ENCODE measurements at regions not wholly inside any gene's neighbourhood (a gene's known extent, or its start where the extent isn't known, plus 50 kb on each side); places are given as distances from the start of the nearest gene placed in this dataset.

GRCh38 chr15:29345549-29346525, 76.2 kb upstream of the NSMCE3 start:
- Histone ChIP-seq H3K9me3 (ENCODE audit: control insufficient read depth, insufficient read depth, low read depth, low read length) (no peaks in the 10 kb centered on the region), H3K36me3 (ENCODE audit: control insufficient read depth, insufficient read depth, low read length) (no peaks in the 10 kb centered on the region), H3K9ac (ENCODE audit: insufficient read depth, low read length) (no peak overlapping the region), H3K27me3 (ENCODE audit: control insufficient read depth, insufficient read depth, low read length) (no peaks in the 10 kb centered on the region), H3K27ac (ENCODE audit: insufficient read depth, low read length) (no peak overlapping the region), H3K4me1 (ENCODE audit: control insufficient read depth, extremely low read depth, insufficient read depth, low read length) (no peaks in the 10 kb centered on the region), H3K4me3 (replicated peaks in 1 of 4; ENCODE audit: control extremely low read depth in 1 of 4, insufficient read depth in 1 of 4, low read depth in 3 of 4, low read length in 4 of 4) (no peak overlapping the region), H2AFZ (ENCODE audit: low read length) (no peak overlapping the region), H3K79me2 (ENCODE audit: control insufficient read depth, insufficient read depth, low read length) (no peaks in the 10 kb centered on the region), H3K4me2 (ENCODE audit: extremely low read depth, insufficient read depth, low read length) (no peak overlapping the region), H4K20me1 (ENCODE audit: control insufficient read depth, extremely low read depth, insufficient read depth, low read length) (no peaks in the 10 kb centered on the region)
- TF ChIP-seq CTCF (conservative IDR thresholded peaks at IDR 0.05 in 1 of 2, IDR thresholded peaks at IDR 0.05 in 1 of 2; ENCODE audit: low read depth in 1 of 2, low read length in 2 of 2) (no peak), EZH2 (IDR thresholded peaks at IDR 0.05; ENCODE audit: low read length, missing control alignments) (no peak)
- no peak for DNase-seq (ENCODE audit: low read depth in 2 of 2)

DNA sequence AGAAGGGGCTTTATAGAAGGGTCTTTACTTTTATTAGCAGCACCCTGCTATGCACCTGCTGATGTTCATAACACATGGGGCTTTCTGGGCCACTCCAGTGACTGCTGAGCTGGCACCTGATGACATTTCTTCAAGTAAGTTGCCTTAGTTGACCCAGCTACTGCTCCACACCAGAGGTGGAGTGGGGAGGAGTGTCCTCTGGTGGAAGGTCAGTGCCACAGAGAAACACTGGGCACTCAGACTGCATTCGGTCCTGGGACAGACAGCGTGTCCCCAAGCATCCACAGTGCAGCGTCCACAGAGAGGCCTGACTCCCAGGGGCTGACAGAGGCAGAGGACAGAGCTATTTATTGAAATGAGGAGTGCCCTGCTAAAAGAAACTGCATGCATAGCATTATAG, 74.9 kb upstream of the NSMCE3 start:
- Histone ChIP-seq H3K4me3 (replicated peaks in 1 of 4; ENCODE audit: control extremely low read depth in 1 of 4, insufficient read depth in 1 of 4, low read depth in 3 of 4, low read length in 4 of 4) (no peak overlapping the region), H3K27ac (ENCODE audit: insufficient read depth, low read length) (no peak overlapping the region), H4K20me1 (ENCODE audit: control insufficient read depth, extremely low read depth, insufficient read depth, low read length) (no peaks in the 10 kb centered on the region), H3K9ac (ENCODE audit: insufficient read depth, low read length) (no peak overlapping the region), H2AFZ (ENCODE audit: low read length) (no peak overlapping the region), H3K4me2 (ENCODE audit: extremely low read depth, insufficient read depth, low read length) (no peak overlapping the region), H3K79me2 (ENCODE audit: control insufficient read depth, insufficient read depth, low read length) (no peaks in the 10 kb centered on the region), H3K9me3 (ENCODE audit: control insufficient read depth, insufficient read depth, low read depth, low read length) (no peaks in the 10 kb centered on the region), H3K27me3 (ENCODE audit: control insufficient read depth, insufficient read depth, low read length) (no peaks in the 10 kb centered on the region), H3K4me1 (ENCODE audit: control insufficient read depth, extremely low read depth, insufficient read depth, low read length) (no peaks in the 10 kb centered on the region), H3K36me3 (ENCODE audit: control insufficient read depth, insufficient read depth, low read length) (no peaks in the 10 kb centered on the region)
- no peak for TF ChIP-seq CTCF (conservative IDR thresholded peaks at IDR 0.05 in 1 of 2, IDR thresholded peaks at IDR 0.05 in 1 of 2; ENCODE audit: low read depth in 1 of 2, low read length in 2 of 2)
- TF ChIP-seq EZH2 (IDR thresholded peaks at IDR 0.05; ENCODE audit: low read length, missing control alignments), result no peak
- no peak for DNase-seq (ENCODE audit: low read depth in 2 of 2)

- DNase-seq (ENCODE audit: low read depth in 2 of 2), result no peak
- no peak for TF ChIP-seq CTCF (conservative IDR thresholded peaks at IDR 0.05 in 1 of 2, IDR thresholded peaks at IDR 0.05 in 1 of 2; ENCODE audit: low read depth in 1 of 2, low read length in 2 of 2)
- TF ChIP-seq EZH2 (IDR thresholded peaks at IDR 0.05; ENCODE audit: low read length, missing control alignments), result no peak
- no peak overlapping the region for H3K9ac ChIP-seq (ENCODE audit: insufficient read depth, low read length)
- no peaks in the 10 kb centered on the region for H3K27me3 ChIP-seq (ENCODE audit: control insufficient read depth, insufficient read depth, low read length)
- H3K4me2 ChIP-seq (ENCODE audit: extremely low read depth, insufficient read depth, low read length), result no peak overlapping the region
- no peaks in the 10 kb centered on the region for H4K20me1 ChIP-seq (ENCODE audit: control insufficient read depth, extremely low read depth, insufficient read depth, low read length)
- no peak overlapping the region for H3K27ac ChIP-seq (ENCODE audit: insufficient read depth, low read length)
- H3K36me3 ChIP-seq (ENCODE audit: control insufficient read depth, insufficient read depth, low read length), result no peaks in the 10 kb centered on the region
- no peaks in the 10 kb centered on the region for H3K9me3 ChIP-seq (ENCODE audit: control insufficient read depth, insufficient read depth, low read depth, low read length)
- no peaks in the 10 kb centered on the region for H3K4me1 ChIP-seq (ENCODE audit: control insufficient read depth, extremely low read depth, insufficient read depth, low read length)
- no peaks in the 10 kb centered on the region for H3K79me2 ChIP-seq (ENCODE audit: control insufficient read depth, insufficient read depth, low read length)
- no peak overlapping the region for H2AFZ ChIP-seq (ENCODE audit: low read length)
- H3K4me3 ChIP-seq (replicated peaks in 1 of 4; ENCODE audit: control extremely low read depth in 1 of 4, insufficient read depth in 1 of 4, low read depth in 3 of 4, low read length in 4 of 4), result no peak overlapping the region
Observed at GRCh38 chr15:29343229-29343628, 73.6 kb upstream of the NSMCE3 start.

Data from fibroblast of lung (primary cell).